ENCODE measurements at regions not wholly inside any gene's neighbourhood (a gene's known extent, or its start where the extent isn't known, plus 50 kb on each side); places are given as distances from the start of the nearest gene placed in this dataset.

DNA sequence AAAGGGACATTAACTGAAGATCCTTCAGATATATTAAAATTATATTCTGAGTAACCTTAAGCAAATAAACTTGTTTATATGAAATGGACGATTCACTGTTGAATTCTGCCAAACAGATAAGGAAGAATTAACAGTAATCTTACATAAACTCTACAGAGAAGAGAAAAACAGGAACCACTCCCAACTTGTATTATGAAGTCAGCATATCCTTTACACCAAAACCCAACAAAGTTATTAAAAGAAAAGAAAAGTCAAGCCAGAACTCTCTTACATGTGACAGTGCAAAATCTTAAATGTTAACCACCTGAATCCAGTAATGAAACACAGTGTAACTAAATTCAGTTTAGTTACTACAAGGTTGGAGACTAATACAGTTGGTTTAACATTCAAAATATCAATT lies 185.8 kb downstream of the DEPDC1B start:
- Histone ChIP-seq H3K9me3 (no peaks in the 10 kb centered on the region), H3K36me3 (no peaks in the 10 kb centered on the region), H3K27me3 (no peaks in the 10 kb centered on the region), H3K27ac (no peak overlapping the region), H3K4me3 (no peak overlapping the region), H3K4me1 (no peaks in the 10 kb centered on the region), H3K9ac (ENCODE audit: low read depth in 2 of 2, low read length in 2 of 2) (no peak overlapping the region)
- intact Hi-C loops (cut with DNase I) = no loop called here
- DNase-seq = no peak
- TF ChIP-seq, protein P1, sequence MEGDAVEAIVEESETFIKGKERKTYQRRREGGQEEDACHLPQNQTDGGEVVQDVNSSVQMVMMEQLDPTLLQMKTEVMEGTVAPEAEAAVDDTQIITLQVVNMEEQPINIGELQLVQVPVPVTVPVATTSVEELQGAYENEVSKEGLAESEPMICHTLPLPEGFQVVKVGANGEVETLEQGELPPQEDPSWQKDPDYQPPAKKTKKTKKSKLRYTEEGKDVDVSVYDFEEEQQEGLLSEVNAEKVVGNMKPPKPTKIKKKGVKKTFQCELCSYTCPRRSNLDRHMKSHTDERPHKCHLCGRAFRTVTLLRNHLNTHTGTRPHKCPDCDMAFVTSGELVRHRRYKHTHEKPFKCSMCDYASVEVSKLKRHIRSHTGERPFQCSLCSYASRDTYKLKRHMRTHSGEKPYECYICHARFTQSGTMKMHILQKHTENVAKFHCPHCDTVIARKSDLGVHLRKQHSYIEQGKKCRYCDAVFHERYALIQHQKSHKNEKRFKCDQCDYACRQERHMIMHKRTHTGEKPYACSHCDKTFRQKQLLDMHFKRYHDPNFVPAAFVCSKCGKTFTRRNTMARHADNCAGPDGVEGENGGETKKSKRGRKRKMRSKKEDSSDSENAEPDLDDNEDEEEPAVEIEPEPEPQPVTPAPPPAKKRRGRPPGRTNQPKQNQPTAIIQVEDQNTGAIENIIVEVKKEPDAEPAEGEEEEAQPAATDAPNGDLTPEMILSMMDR (IDR thresholded peaks at IDR 0.05) = no peak

DNA sequence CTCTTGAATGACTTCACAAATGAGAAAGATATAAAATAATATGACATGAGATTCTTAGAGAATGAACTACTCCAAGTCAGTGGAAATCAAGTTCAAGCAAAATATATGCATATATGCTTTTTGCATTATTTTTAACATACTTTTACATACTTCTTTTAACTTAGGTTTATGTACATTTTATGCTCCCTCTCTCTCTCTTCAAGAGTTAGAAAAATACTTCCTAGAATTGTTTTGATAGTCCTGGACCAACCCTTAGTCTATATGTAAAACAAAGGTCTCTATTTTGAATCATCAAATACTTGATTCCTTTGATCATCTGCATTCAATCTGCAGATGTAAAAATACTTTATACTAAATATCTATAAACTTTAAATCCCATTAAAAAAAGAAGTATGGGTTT lies 187.8 kb downstream of the DEPDC1B start:
- no peak for DNase-seq

DNA sequence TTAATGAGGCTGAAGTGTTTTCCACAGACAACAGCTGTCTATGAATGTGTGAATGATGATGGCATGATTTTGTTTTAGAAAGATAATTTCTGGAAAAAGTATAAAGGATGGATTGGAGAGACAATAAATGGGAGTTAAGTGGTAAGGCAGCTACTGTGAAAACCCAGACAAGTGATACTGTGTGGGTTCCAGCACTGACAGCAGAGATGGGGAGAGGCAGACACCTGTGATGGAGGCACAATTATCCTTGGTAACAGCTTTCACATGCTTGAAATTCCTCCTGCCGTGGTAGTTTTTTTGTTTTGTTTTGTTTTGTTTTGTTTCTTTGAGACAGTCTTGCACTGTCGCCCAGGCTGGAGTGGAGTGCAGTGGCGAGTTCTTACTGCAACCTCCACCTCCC lies 189.3 kb downstream of the DEPDC1B start:
- TF ChIP-seq, protein P1 (IDR thresholded peaks at IDR 0.05) = no peak
- H3K27me3 ChIP-seq = no peaks in the 10 kb centered on the region
- H3K36me3 ChIP-seq = no peaks in the 10 kb centered on the region
- H3K9me3 ChIP-seq = no peaks in the 10 kb centered on the region
- H3K9ac ChIP-seq (ENCODE audit: low read depth in 2 of 2, low read length in 2 of 2) = no peak overlapping the region
- no peak overlapping the region for H3K4me3 ChIP-seq
- no peaks in the 10 kb centered on the region for H3K4me1 ChIP-seq
- intact Hi-C loops (cut with DNase I) = no loop called here
- H3K27ac ChIP-seq = no peak overlapping the region
- DNase-seq = no peak

More for the DNA sequence above, 187.8 kb downstream of the DEPDC1B start:
- Histone ChIP-seq H3K4me1 (no peaks in the 10 kb centered on the region), H3K4me3 (no peak overlapping the region), H3K27ac (no peak overlapping the region), H3K9ac (ENCODE audit: low read depth in 2 of 2, low read length in 2 of 2) (no peak overlapping the region), H3K9me3 (no peaks in the 10 kb centered on the region), H3K36me3 (no peaks in the 10 kb centered on the region), H3K27me3 (no peaks in the 10 kb centered on the region)
- intact Hi-C loops (cut with DNase I) = no loop called here
- TF ChIP-seq, protein P1 (IDR thresholded peaks at IDR 0.05) = no peak

DNA sequence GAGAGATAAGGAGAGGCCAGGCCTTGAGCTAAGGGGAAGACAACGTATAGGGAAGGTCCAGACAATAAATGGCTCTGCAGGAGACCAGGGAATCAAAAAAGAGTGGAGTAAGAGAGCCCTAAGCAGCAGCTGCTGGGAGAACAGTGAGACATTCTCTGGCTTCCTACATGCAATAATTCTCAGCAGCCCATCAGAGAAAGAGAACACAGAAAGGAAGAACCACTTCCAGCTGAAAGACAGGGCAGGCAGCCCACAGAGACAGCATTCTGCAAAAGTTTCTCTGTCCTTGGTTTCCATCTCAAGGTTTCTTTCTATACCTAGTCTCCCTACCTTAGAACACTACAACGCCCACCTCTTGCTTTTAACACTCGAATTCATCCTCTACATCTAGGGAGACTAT lies 189.9 kb downstream of the DEPDC1B start:
- TF ChIP-seq, protein P1 (IDR thresholded peaks at IDR 0.05) = no peak
- no peak overlapping the region for H3K27ac ChIP-seq
- no peaks in the 10 kb centered on the region for H3K36me3 ChIP-seq
- no peak overlapping the region for H3K9ac ChIP-seq (ENCODE audit: low read depth in 2 of 2, low read length in 2 of 2)
- intact Hi-C loops (cut with DNase I) = no loop called here
- no peaks in the 10 kb centered on the region for H3K4me1 ChIP-seq
- no peaks in the 10 kb centered on the region for H3K27me3 ChIP-seq
- no peaks in the 10 kb centered on the region for H3K9me3 ChIP-seq
- DNase-seq = no peak
- H3K4me3 ChIP-seq = no peak overlapping the region

DNA sequence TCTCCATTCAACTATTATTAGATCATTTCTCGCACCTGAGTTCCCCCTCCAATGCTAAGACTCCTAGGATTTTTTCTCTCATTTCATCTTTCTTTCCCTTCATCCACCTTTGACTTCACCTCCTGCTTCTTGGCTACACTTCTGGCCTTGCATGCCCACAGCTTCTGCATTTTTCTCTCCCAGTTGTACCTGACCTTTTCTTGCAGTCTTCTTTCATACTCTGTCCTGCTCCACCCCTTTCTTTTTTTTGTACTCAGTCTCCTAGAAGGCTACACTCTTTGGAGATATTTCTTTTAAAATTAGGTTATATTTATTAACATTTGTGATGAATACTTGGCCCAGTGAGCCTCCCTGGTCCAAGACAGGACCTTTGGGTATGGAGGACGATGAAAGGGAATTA lies 190.4 kb downstream of the DEPDC1B start:
- Histone ChIP-seq H3K27ac (no peak overlapping the region), H3K4me1 (no peaks in the 10 kb centered on the region), H3K36me3 (no peaks in the 10 kb centered on the region), H3K9me3 (no peaks in the 10 kb centered on the region), H3K27me3 (no peaks in the 10 kb centered on the region), H3K4me3 (no peak overlapping the region), H3K9ac (ENCODE audit: low read depth in 2 of 2, low read length in 2 of 2) (no peak overlapping the region)
- DNase-seq = no peak
- intact Hi-C loops (cut with DNase I) = no loop called here
- TF ChIP-seq, protein P1 (IDR thresholded peaks at IDR 0.05) = no peak

DNA sequence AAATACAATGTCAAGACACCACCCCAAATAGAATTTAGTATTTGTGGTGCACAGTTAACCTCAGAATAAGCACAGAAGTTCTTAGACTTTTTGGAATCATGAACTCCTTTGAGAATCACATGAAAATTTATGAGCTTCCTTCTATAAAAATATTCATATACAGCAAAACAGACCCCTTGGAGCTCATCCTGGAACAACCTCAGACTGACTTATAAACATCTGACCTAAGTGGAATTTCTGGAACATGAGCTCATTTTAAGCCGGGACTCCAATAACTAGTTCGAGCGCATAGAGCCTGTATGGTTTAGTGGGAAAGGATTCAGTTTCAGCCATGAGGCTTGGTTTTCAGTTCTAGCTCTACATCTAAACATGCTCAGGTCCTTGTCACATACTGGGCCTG lies 192.3 kb downstream of the DEPDC1B start:
- H3K4me1 ChIP-seq = no peaks in the 10 kb centered on the region

More for the DNA sequence above, 192.3 kb downstream of the DEPDC1B start:
- Histone ChIP-seq H3K27ac (no peak overlapping the region), H3K9ac (ENCODE audit: low read depth in 2 of 2, low read length in 2 of 2) (no peak overlapping the region), H3K27me3 (no peaks in the 10 kb centered on the region), H3K36me3 (no peaks in the 10 kb centered on the region), H3K4me3 (no peak overlapping the region), H3K9me3 (no peaks in the 10 kb centered on the region)
- TF ChIP-seq, protein P1 (IDR thresholded peaks at IDR 0.05) = no peak
- DNase-seq = no peak
- intact Hi-C loops (cut with DNase I) = no loop called here

Data from colonic mucosa (tissue), 4 donors.